ENCODE measurements at regions not wholly inside any gene's neighbourhood (a gene's known extent, or its start where the extent isn't known, plus 50 kb on each side); places are given as distances from the start of the nearest gene placed in this dataset.

GRCh38 chr17:6915620-6916019, 80.2 kb upstream of the ALOX12 start:
- no peaks in the 10 kb centered on the region for H3K27me3 ChIP-seq (ENCODE audit: control insufficient read depth, insufficient read depth, low read length)
- H3K36me3 ChIP-seq (ENCODE audit: control insufficient read depth, insufficient read depth, low read length), result no peaks in the 10 kb centered on the region
- intact Hi-C loops (cut with micrococcal nuclease; ENCODE audit: unreplicated experiment) (no loop called here), in situ Hi-C loops (cut with HindIII; ENCODE audit: low pct_unique_long_range_greater_than_20kb, low sequenced_read_pairs) (no loop called here)
- ATAC-seq, result no peak
- no TSS peak for BruUV-seq (replicated peaks)
- ChIA-PET POLR2A (no interaction called here), CTCF (interaction anchor here (2.8 kb wide), 1 partner anchor 89 kb away, joined by 15 read pairs; no protein-coding TSS in a partner anchor)
- no peak for TF ChIP-seq SIN3A (IDR thresholded peaks at IDR 0.05; ENCODE audit: borderline replicate concordance, insufficient read depth, low read depth, low read length)
- TF ChIP-seq TCF7L2 (IDR thresholded peaks at IDR 0.05; ENCODE audit: low read depth, low read length), result no peak
- TF ChIP-seq REST (IDR thresholded peaks at IDR 0.05; ENCODE audit: insufficient read depth in 1 of 2, low read depth in 2 of 2, low read length in 1 of 2), result no peak
- no peak for TF ChIP-seq CTCF (IDR thresholded peaks at IDR 0.05)
- TF ChIP-seq POLR2AphosphoS5 (IDR thresholded peaks at IDR 0.05; ENCODE audit: low read depth, low read length), result no peak
- no peak for DNase-seq (ENCODE audit: low read depth, low spot score)
- H3K4me1 ChIP-seq (ENCODE audit: control insufficient read depth, insufficient read depth, low read length), result no peaks in the 10 kb centered on the region
- H3K4me3 ChIP-seq (ENCODE audit: low read depth in 2 of 2, low read length in 2 of 2), result no peak overlapping the region
- H3K27ac ChIP-seq (ENCODE audit: low read length), result no peak overlapping the region
- H3K9me3 ChIP-seq (ENCODE audit: control insufficient read depth, insufficient read depth, low read depth, low read length), result no peaks in the 10 kb centered on the region

GRCh38 chr17:6919158-6919557, 76.7 kb upstream of the ALOX12 start:
- POLR2A ChIA-PET, result no interaction called here
- ATAC-seq (no peak), DNase-seq (ENCODE audit: low read depth, low spot score) (no peak)
- CTCF ChIA-PET, result no interaction called here
- no peaks in the 10 kb centered on the region for H3K4me1 ChIP-seq (ENCODE audit: control insufficient read depth, insufficient read depth, low read length)
- no peak overlapping the region for H3K4me3 ChIP-seq (ENCODE audit: low read depth in 2 of 2, low read length in 2 of 2)
- H3K36me3 ChIP-seq (ENCODE audit: control insufficient read depth, insufficient read depth, low read length), result no peaks in the 10 kb centered on the region
- in situ Hi-C loops (cut with HindIII; ENCODE audit: low pct_unique_long_range_greater_than_20kb, low sequenced_read_pairs), result no loop called here
- H3K27ac ChIP-seq (ENCODE audit: low read length), result no peak overlapping the region
- TF ChIP-seq POLR2AphosphoS5 (IDR thresholded peaks at IDR 0.05; ENCODE audit: low read depth, low read length), result no peak
- TF ChIP-seq TCF7L2 (IDR thresholded peaks at IDR 0.05; ENCODE audit: low read depth, low read length), result no peak
- no peak for TF ChIP-seq SIN3A (IDR thresholded peaks at IDR 0.05; ENCODE audit: borderline replicate concordance, insufficient read depth, low read depth, low read length)
- no peak for TF ChIP-seq REST (IDR thresholded peaks at IDR 0.05; ENCODE audit: insufficient read depth in 1 of 2, low read depth in 2 of 2, low read length in 1 of 2)
- TF ChIP-seq CTCF (IDR thresholded peaks at IDR 0.05), result no peak
- no peaks in the 10 kb centered on the region for H3K9me3 ChIP-seq (ENCODE audit: control insufficient read depth, insufficient read depth, low read depth, low read length)
- H3K27me3 ChIP-seq (ENCODE audit: control insufficient read depth, insufficient read depth, low read length), result no peaks in the 10 kb centered on the region
- BruUV-seq (replicated peaks), result no TSS peak
- intact Hi-C loops (cut with micrococcal nuclease; ENCODE audit: unreplicated experiment), result no loop called here
